SK-N-SH treated with all-trans-retinoic acid at 6 μM for 48 hours (cell line): ENCODE measurements at regions not wholly inside any gene's neighbourhood (a gene's known extent, or its start where the extent isn't known, plus 50 kb on each side); places are given as distances from the start of the nearest gene placed in this dataset.

ENCODE experiments used
- ATAC-seq: fragments of 200-7000 bp; cut with Tn5 transposase; 3 replicates; pipeline ENCODE4 v1.9.1; 2020; ENCODE audit warnings: mild to moderate bottlenecking, moderate library complexity
- ARNTL ChIP-seq: fragments of 450-650 bp; formaldehyde crosslinking; IDR thresholded peaks from 2 replicates; pipeline ENCODE4 v1.5.0; 2020; ENCODE audit warnings: low read depth, mild to moderate bottlenecking, moderate library complexity, borderline replicate concordance
- BACH2 ChIP-seq: fragments of 250-450 bp; sonication (Bioruptor Pico); IDR thresholded peaks from 2 replicates; pipeline ENCODE4 v1.9.0; 2021; ENCODE audit warnings: mild to moderate bottlenecking, borderline replicate concordance
- CREB5 ChIP-seq: fragments of 250-450 bp; sonication (Bioruptor Pico); IDR thresholded peaks from 2 replicates; pipeline ENCODE4 v1.5.1; 2020; ENCODE audit warnings: low read depth, mild to moderate bottlenecking, moderate library complexity
- CSDC2 ChIP-seq: fragments of 250-450 bp; sonication (Bioruptor Pico); IDR thresholded peaks from 2 replicates; pipeline ENCODE4 v1.5.0; 2020; ENCODE audit warnings: mild to moderate bottlenecking, moderate library complexity
- CSRNP3 ChIP-seq: fragments of 250-450 bp; sonication (Bioruptor Pico); IDR thresholded peaks from 2 replicates; pipeline ENCODE4 v1.5.1; 2021; ENCODE audit warnings: mild to moderate bottlenecking, moderate library complexity
- ESRRG ChIP-seq: fragments of 250-450 bp; sonication (Bioruptor Pico); IDR thresholded peaks from 2 replicates; pipeline ENCODE4 v1.6.1; 2021; ENCODE audit warnings: mild to moderate bottlenecking
- GLIS3 ChIP-seq: fragments of 250-450 bp; sonication (Bioruptor Pico); IDR thresholded peaks from 2 replicates; pipeline ENCODE4 v1.5.0; 2020; ENCODE audit warnings: mild to moderate bottlenecking, moderate library complexity
- ISL1 ChIP-seq: fragments of 250-450 bp; sonication (Bioruptor Pico); IDR thresholded peaks from 2 replicates; pipeline ENCODE4 v2.1.2; 2022; ENCODE audit warnings: mild to moderate bottlenecking, moderate library complexity
- OSR1 ChIP-seq: fragments of 250-450 bp; sonication (Bioruptor Pico); IDR thresholded peaks from 2 replicates; pipeline ENCODE4 v1.8.0; 2022; ENCODE audit warnings: moderate library complexity, mild to moderate bottlenecking, inconsistent platforms
- PATZ1 ChIP-seq: fragments of 250-450 bp; sonication (Bioruptor Pico); IDR thresholded peaks from 2 replicates; pipeline ENCODE4 v1.8.0; 2020; ENCODE audit warnings: mild to moderate bottlenecking, moderate library complexity, borderline replicate concordance
- RARB ChIP-seq: fragments of 250-450 bp; sonication (Bioruptor Pico); IDR thresholded peaks from 2 replicates; pipeline ENCODE4 v1.8.0; 2021; ENCODE audit warnings: mild to moderate bottlenecking, moderate library complexity
- SNAI2 ChIP-seq: fragments of 250-450 bp; sonication (Bioruptor Pico); IDR thresholded peaks from 2 replicates; pipeline ENCODE4 v1.5.0; 2020; ENCODE audit warnings: mild to moderate bottlenecking, moderate library complexity
- TCF4 ChIP-seq: fragments of 250-450 bp; sonication (Bioruptor Pico); IDR thresholded peaks from 2 replicates; pipeline ENCODE4 v1.8.0; 2021; ENCODE audit warnings: mild to moderate bottlenecking, moderate library complexity, borderline replicate concordance
- TOX ChIP-seq: fragments of 250-450 bp; sonication (Bioruptor Pico); IDR thresholded peaks from 2 replicates; pipeline ENCODE4 v1.8.0; 2021; ENCODE audit warnings: mild to moderate bottlenecking, moderate library complexity, borderline replicate concordance
- ZC3H10 ChIP-seq: fragments of 250-450 bp; sonication (Bioruptor Pico); IDR thresholded peaks from 2 replicates; pipeline ENCODE4 v1.5.1; 2021; ENCODE audit warnings: mild to moderate bottlenecking, moderate library complexity
- ZFP3 ChIP-seq: fragments of 250-450 bp; sonication (Bioruptor Pico); IDR thresholded peaks from 2 replicates; pipeline ENCODE4 v1.5.0; 2020; ENCODE audit warnings: mild to moderate bottlenecking, moderate library complexity
- ZFP30 ChIP-seq: fragments of 450-650 bp; formaldehyde crosslinking; IDR thresholded peaks from 2 replicates; pipeline ENCODE4 v1.5.0; 2022; ENCODE audit warnings: mild to moderate bottlenecking, moderate library complexity
- ZNF565 ChIP-seq: fragments of 450-650 bp; formaldehyde crosslinking; conservative IDR thresholded peaks from 2 replicates; pipeline ENCODE4 v1.5.0; 2020; ENCODE audit warnings: low read depth, mild to moderate bottlenecking, moderate library complexity
- ZNF70 ChIP-seq: fragments of 450-650 bp; formaldehyde crosslinking; IDR thresholded peaks from 2 replicates; pipeline ENCODE4 v1.5.0; 2020; ENCODE audit warnings: mild to moderate bottlenecking, moderate library complexity
- ZNF8 ChIP-seq: fragments of 450-650 bp; formaldehyde crosslinking; IDR thresholded peaks from 2 replicates; pipeline ENCODE4 v1.5.0; 2020; ENCODE audit warnings: mild to moderate bottlenecking, moderate library complexity
- TF ChIP-seq, protein P1 (sequence below): fragments of 250-450 bp; sonication (Bioruptor Pico); IDR thresholded peaks from 2 replicates; pipeline ENCODE4 v1.8.0; 2021; ENCODE audit warnings: low read depth, mild to moderate bottlenecking, moderate library complexity, borderline replicate concordance
- TF ChIP-seq, protein P2 (sequence below): fragments of 250-450 bp; sonication (Bioruptor Pico); IDR thresholded peaks from 2 replicates; pipeline ENCODE4 v1.5.0; 2020; ENCODE audit warnings: mild to moderate bottlenecking, moderate library complexity

GRCh38 chr12:82089369-82090121 is 268.6 kb downstream of the CCDC59 start (continued):
- TF ChIP-seq CSRNP3 (CRISPR knock-in tag) (no peak), ZNF565 (CRISPR knock-in tag) (no peak), ZC3H10 (CRISPR knock-in tag) (no peak), OSR1 (CRISPR knock-in tag) (no peak), TOX (CRISPR knock-in tag) (no peak), BACH2 (CRISPR knock-in tag) (no peak), ZFP3 (CRISPR knock-in tag) (no peak), CREB5 (no peak), ESRRG (CRISPR knock-in tag) (no peak), CSDC2 (no peak), PATZ1 (CRISPR knock-in tag) (no peak), RARB (CRISPR knock-in tag) (no peak)
- TF ChIP-seq, all 23 proteins: peak for 0

DNA sequence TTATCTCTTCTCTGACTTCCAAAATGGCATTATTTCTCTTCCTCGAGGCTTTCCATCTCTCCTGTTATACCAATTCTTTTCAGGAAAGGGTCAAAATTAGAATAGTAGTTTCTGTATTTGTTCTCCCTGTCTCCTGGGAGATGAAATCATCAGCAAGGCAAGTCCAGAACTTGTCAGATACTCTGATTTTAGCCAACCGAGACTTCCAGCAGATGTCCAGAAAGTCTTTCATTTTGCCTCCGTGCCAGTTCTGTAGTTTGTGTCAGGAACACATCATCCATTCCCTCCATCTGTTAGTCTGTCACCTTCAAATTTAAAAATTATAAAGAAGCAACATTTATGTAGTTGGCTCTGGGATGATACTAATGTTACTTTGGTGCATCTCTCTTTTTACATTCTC is 275.7 kb downstream of the CCDC59 start:
- TF ChIP-seq CREB5 (no peak), GLIS3 (CRISPR knock-in tag) (no peak), ESRRG (CRISPR knock-in tag) (no peak), PATZ1 (CRISPR knock-in tag) (no peak), ARNTL (CRISPR knock-in tag) (no peak), TOX (CRISPR knock-in tag) (no peak), ZNF70 (no peak), ISL1 (CRISPR knock-in tag) (no peak), ZFP3 (CRISPR knock-in tag) (no peak), ZFP30 (CRISPR knock-in tag) (no peak), CSRNP3 (CRISPR knock-in tag) (no peak), ZC3H10 (CRISPR knock-in tag) (no peak), TCF4 (CRISPR knock-in tag) (no peak), ZNF8 (CRISPR knock-in tag) (no peak), SNAI2 (CRISPR knock-in tag) (no peak), RARB (CRISPR knock-in tag) (no peak), OSR1 (CRISPR knock-in tag) (no peak), ZNF565 (CRISPR knock-in tag) (no peak)
- TF ChIP-seq, protein P1, sequence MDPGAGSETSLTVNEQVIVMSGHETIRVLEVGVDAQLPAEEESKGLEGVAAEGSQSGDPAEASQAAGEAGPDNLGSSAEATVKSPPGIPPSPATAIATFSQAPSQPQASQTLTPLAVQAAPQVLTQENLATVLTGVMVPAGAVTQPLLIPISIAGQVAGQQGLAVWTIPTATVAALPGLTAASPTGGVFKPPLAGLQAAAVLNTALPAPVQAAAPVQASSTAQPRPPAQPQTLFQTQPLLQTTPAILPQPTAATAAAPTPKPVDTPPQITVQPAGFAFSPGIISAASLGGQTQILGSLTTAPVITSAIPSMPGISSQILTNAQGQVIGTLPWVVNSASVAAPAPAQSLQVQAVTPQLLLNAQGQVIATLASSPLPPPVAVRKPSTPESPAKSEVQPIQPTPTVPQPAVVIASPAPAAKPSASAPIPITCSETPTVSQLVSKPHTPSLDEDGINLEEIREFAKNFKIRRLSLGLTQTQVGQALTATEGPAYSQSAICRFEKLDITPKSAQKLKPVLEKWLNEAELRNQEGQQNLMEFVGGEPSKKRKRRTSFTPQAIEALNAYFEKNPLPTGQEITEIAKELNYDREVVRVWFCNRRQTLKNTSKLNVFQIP (CRISPR knock-in tag): no peak
- TF ChIP-seq, protein P2, sequence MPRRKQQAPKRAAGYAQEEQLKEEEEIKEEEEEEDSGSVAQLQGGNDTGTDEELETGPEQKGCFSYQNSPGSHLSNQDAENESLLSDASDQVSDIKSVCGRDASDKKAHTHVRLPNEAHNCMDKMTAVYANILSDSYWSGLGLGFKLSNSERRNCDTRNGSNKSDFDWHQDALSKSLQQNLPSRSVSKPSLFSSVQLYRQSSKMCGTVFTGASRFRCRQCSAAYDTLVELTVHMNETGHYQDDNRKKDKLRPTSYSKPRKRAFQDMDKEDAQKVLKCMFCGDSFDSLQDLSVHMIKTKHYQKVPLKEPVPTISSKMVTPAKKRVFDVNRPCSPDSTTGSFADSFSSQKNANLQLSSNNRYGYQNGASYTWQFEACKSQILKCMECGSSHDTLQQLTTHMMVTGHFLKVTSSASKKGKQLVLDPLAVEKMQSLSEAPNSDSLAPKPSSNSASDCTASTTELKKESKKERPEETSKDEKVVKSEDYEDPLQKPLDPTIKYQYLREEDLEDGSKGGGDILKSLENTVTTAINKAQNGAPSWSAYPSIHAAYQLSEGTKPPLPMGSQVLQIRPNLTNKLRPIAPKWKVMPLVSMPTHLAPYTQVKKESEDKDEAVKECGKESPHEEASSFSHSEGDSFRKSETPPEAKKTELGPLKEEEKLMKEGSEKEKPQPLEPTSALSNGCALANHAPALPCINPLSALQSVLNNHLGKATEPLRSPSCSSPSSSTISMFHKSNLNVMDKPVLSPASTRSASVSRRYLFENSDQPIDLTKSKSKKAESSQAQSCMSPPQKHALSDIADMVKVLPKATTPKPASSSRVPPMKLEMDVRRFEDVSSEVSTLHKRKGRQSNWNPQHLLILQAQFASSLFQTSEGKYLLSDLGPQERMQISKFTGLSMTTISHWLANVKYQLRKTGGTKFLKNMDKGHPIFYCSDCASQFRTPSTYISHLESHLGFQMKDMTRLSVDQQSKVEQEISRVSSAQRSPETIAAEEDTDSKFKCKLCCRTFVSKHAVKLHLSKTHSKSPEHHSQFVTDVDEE (CRISPR knock-in tag): no peak
- no peak for ATAC-seq
